GM12873 (cell line): ENCODE measurements at regions not wholly inside any gene's neighbourhood (a gene's known extent, or its start where the extent isn't known, plus 50 kb on each side); places are given as distances from the start of the nearest gene placed in this dataset.

Experiments
- CTCF ChIP-seq: IDR thresholded peaks from 2 replicates; pipeline ENCODE4 v1.5.1; 2012; ENCODE audit warnings: low read depth, mild to moderate bottlenecking, moderate library complexity, low read length, control low read depth; ENCODE audit not compliant: insufficient read depth; ENCODE audit errors: missing control alignments

- no peak for TF ChIP-seq CTCF
Measured at GRCh38 chr18:28715206-28715605, 538.3 kb upstream of the CDH2 start.

GRCh38 chr18:28714498-28714897 lies 537.6 kb upstream of the CDH2 start:
- TF ChIP-seq CTCF, result no peak

GRCh38 chr18:28712796-28713425 lies 536.0 kb upstream of the CDH2 start:
- TF ChIP-seq CTCF, result no peak

GRCh38 chr18:28712172-28712571 lies 535.2 kb upstream of the CDH2 start:
- no peak for TF ChIP-seq CTCF

GRCh38 chr18:28711096-28711495 lies 534.2 kb upstream of the CDH2 start:
- no peak for TF ChIP-seq CTCF

GRCh38 chr18:28707006-28707405 lies 530.1 kb upstream of the CDH2 start:
- no peak for TF ChIP-seq CTCF

GRCh38 chr18:28706397-28706796 lies 529.5 kb upstream of the CDH2 start:
- no peak for TF ChIP-seq CTCF
